ENCODE measurements at regions not wholly inside any gene's neighbourhood (a gene's known extent, or its start where the extent isn't known, plus 50 kb on each side); places are given as distances from the start of the nearest gene placed in this dataset.
"Not testable (repeated sequence)": the region's sequence is repeated elsewhere in the genome, so short reads cannot be mapped to it uniquely, and the experiment has no call there.

GRCh38 chr5:176149948-176150347 lies 88.3 kb upstream of the SIMC1 start:
- not testable (repeated sequence) for H3K36me3 Mint-ChIP-seq; DNase-seq; H3K4me3 Mint-ChIP-seq; H3K27ac Mint-ChIP-seq; ATAC-seq (replicated peaks); H3K9me3 Mint-ChIP-seq; H3K4me1 Mint-ChIP-seq
- peaks cover 42 to 52% of the 10 kb centered on the region in 2 donors for H3K27me3 Mint-ChIP-seq

GRCh38 chr5:176151281-176151680 lies 86.9 kb upstream of the SIMC1 start:
- no peak for DNase-seq
- Mint-ChIP-seq H3K4me3 (no peak overlapping the region), H3K27me3 (peaks cover 48 to 52% of the 10 kb centered on the region in 2 donors), H3K27ac (no peak overlapping the region), H3K9me3 (peaks cover 0 to 3% of the 10 kb centered on the region in 2 donors), H3K36me3 (peaks cover 0 to 2% of the 10 kb centered on the region in 2 donors), H3K4me1 (no peaks in the 10 kb centered on the region)
- ATAC-seq (replicated peaks), result no peak

- ATAC-seq (replicated peaks) (no peak), DNase-seq (no peak)
- Mint-ChIP-seq H3K27me3 (peaks cover 43 to 59% of the 10 kb centered on the region in 2 donors), H3K36me3 (peaks cover 0 to 2% of the 10 kb centered on the region in 2 donors), H3K4me3 (no peak overlapping the region), H3K27ac (no peak overlapping the region), H3K9me3 (peaks cover 0 to 3% of the 10 kb centered on the region in 2 donors), H3K4me1 (no peaks in the 10 kb centered on the region)
These were observed 85.9 kb upstream of the SIMC1 start for GRCh38 chr5:176152191-176152929.

- Mint-ChIP-seq H3K36me3 (peaks cover 0 to 2% of the 10 kb centered on the region in 2 donors), H3K9me3 (peaks cover 0 to 3% of the 10 kb centered on the region in 2 donors), H3K4me1 (no peaks in the 10 kb centered on the region), H3K27ac (no peak overlapping the region), H3K4me3 (no peak overlapping the region), H3K27me3 (peaks cover 43 to 60% of the 10 kb centered on the region in 2 donors)
- DNase-seq (no peak), ATAC-seq (replicated peaks) (no peak)
These were observed 85.3 kb upstream of the SIMC1 start for GRCh38 chr5:176152930-176153311.

- H3K9me3 Mint-ChIP-seq, result peaks cover 0 to 3% of the 10 kb centered on the region in 2 donors
- no peak overlapping the region for H3K4me3 Mint-ChIP-seq
- H3K27ac Mint-ChIP-seq, result no peak overlapping the region
- ATAC-seq (replicated peaks) (no peak), DNase-seq (no peak)
- no peaks in the 10 kb centered on the region for H3K4me1 Mint-ChIP-seq
- peaks cover 0 to 2% of the 10 kb centered on the region in 2 donors for H3K36me3 Mint-ChIP-seq
- peaks cover 44 to 60% of the 10 kb centered on the region in 2 donors for H3K27me3 Mint-ChIP-seq
These were observed 84.5 kb upstream of the SIMC1 start for GRCh38 chr5:176153741-176154140.

GRCh38 chr5:176154821-176155220 lies 83.4 kb upstream of the SIMC1 start:
- Mint-ChIP-seq H3K36me3 (peaks cover 0 to 2% of the 10 kb centered on the region in 2 donors), H3K27me3 (peaks cover 55 to 63% of the 10 kb centered on the region in 2 donors), H3K4me1 (no peaks in the 10 kb centered on the region), H3K27ac (no peak overlapping the region), H3K4me3 (no peak overlapping the region), H3K9me3 (peaks cover 0 to 3% of the 10 kb centered on the region in 2 donors)
- ATAC-seq (replicated peaks) (no peak), DNase-seq (no peak)

GRCh38 chr5:176155922-176156359 lies 82.3 kb upstream of the SIMC1 start:
- H3K4me1 Mint-ChIP-seq, result no peaks in the 10 kb centered on the region
- H3K27ac Mint-ChIP-seq, result no peak overlapping the region
- ATAC-seq (replicated peaks), result no peak
- no peaks in the 10 kb centered on the region for H3K9me3 Mint-ChIP-seq
- DNase-seq, result no peak
- H3K27me3 Mint-ChIP-seq, result peaks cover 63 to 66% of the 10 kb centered on the region in 2 donors
- no peak overlapping the region for H3K4me3 Mint-ChIP-seq
- no peaks in the 10 kb centered on the region for H3K36me3 Mint-ChIP-seq

GRCh38 chr5:176157656-176158055 lies 80.6 kb upstream of the SIMC1 start:
- no peak overlapping the region for H3K27ac Mint-ChIP-seq
- H3K4me3 Mint-ChIP-seq, result no peak overlapping the region
- no peak for DNase-seq
- no peaks in the 10 kb centered on the region for H3K36me3 Mint-ChIP-seq
- H3K27me3 Mint-ChIP-seq, result peaks cover 54 to 60% of the 10 kb centered on the region in 2 donors
- H3K9me3 Mint-ChIP-seq, result no peaks in the 10 kb centered on the region
- no peaks in the 10 kb centered on the region for H3K4me1 Mint-ChIP-seq
- no peak for ATAC-seq (replicated peaks)

- Mint-ChIP-seq H3K36me3 (no peaks in the 10 kb centered on the region), H3K27me3 (peaks cover 53 to 62% of the 10 kb centered on the region in 2 donors), H3K4me1 (no peaks in the 10 kb centered on the region), H3K27ac (no peak overlapping the region), H3K9me3 (peaks cover 0 to 2% of the 10 kb centered on the region in 2 donors), H3K4me3 (no peak overlapping the region)
- no peak for ATAC-seq (replicated peaks)
- no peak for DNase-seq
These were observed 76.8 kb upstream of the SIMC1 start for GRCh38 chr5:176161431-176161830.

- H3K9me3 Mint-ChIP-seq, result peaks cover 0 to 2% of the 10 kb centered on the region in 2 donors
- no peaks in the 10 kb centered on the region for H3K4me1 Mint-ChIP-seq
- no peaks in the 10 kb centered on the region for H3K36me3 Mint-ChIP-seq
- no peak for DNase-seq
- H3K4me3 Mint-ChIP-seq, result no peak overlapping the region
- no peak for ATAC-seq (replicated peaks)
- H3K27ac Mint-ChIP-seq, result no peak overlapping the region
- H3K27me3 Mint-ChIP-seq, result peaks cover 47 to 57% of the 10 kb centered on the region in 2 donors
These were observed 76.0 kb upstream of the SIMC1 start for GRCh38 chr5:176162198-176162597.

- Mint-ChIP-seq H3K27ac (no peak overlapping the region), H3K27me3 (peaks cover 43 to 52% of the 10 kb centered on the region in 2 donors)
These were observed 75.3 kb upstream of the SIMC1 start for GRCh38 chr5:176162888-176163287.

GRCh38 chr5:176166427-176166826 lies 71.8 kb upstream of the SIMC1 start:
- Mint-ChIP-seq H3K27ac (no peak overlapping the region), H3K36me3 (no peaks in the 10 kb centered on the region), H3K4me1 (no peaks in the 10 kb centered on the region), H3K4me3 (no peak overlapping the region), H3K9me3 (peaks cover 0 to 2% of the 10 kb centered on the region in 2 donors), H3K27me3 (peaks cover 34 to 51% of the 10 kb centered on the region in 2 donors)
- no peak for ATAC-seq (replicated peaks)
- no peak for DNase-seq

More at GRCh38 chr5:176162888-176163287, 75.3 kb upstream of the SIMC1 start:
- no peaks in the 10 kb centered on the region for H3K36me3 Mint-ChIP-seq
- no peak overlapping the region for H3K4me3 Mint-ChIP-seq
- no peaks in the 10 kb centered on the region for H3K4me1 Mint-ChIP-seq
- DNase-seq (no peak), ATAC-seq (replicated peaks) (no peak)
- peaks cover 0 to 2% of the 10 kb centered on the region in 2 donors for H3K9me3 Mint-ChIP-seq

- H3K4me3 Mint-ChIP-seq, result no peak overlapping the region
- H3K27ac Mint-ChIP-seq, result no peak overlapping the region
- H3K4me1 Mint-ChIP-seq, result no peaks in the 10 kb centered on the region
- no peaks in the 10 kb centered on the region for H3K36me3 Mint-ChIP-seq
- H3K9me3 Mint-ChIP-seq, result peaks cover 0 to 2% of the 10 kb centered on the region in 2 donors
- peaks cover 31 to 45% of the 10 kb centered on the region in 2 donors for H3K27me3 Mint-ChIP-seq
- ATAC-seq (replicated peaks) (no peak), DNase-seq (no peak)
These were observed 70.4 kb upstream of the SIMC1 start for GRCh38 chr5:176167800-176168199.

- H3K27ac Mint-ChIP-seq, result no peak overlapping the region
- no peak overlapping the region for H3K4me3 Mint-ChIP-seq
- DNase-seq, result no peak
- H3K27me3 Mint-ChIP-seq, result peaks cover 17 to 38% of the 10 kb centered on the region in 2 donors
- no peaks in the 10 kb centered on the region for H3K36me3 Mint-ChIP-seq
- no peaks in the 10 kb centered on the region for H3K4me1 Mint-ChIP-seq
- H3K9me3 Mint-ChIP-seq, result no peaks in the 10 kb centered on the region
- no peak for ATAC-seq (replicated peaks)
These were observed 68.7 kb upstream of the SIMC1 start for GRCh38 chr5:176169393-176170063.

GRCh38 chr5:176170084-176170483 lies 68.1 kb upstream of the SIMC1 start:
- Mint-ChIP-seq H3K9me3 (no peaks in the 10 kb centered on the region), H3K4me3 (no peak overlapping the region), H3K36me3 (no peaks in the 10 kb centered on the region), H3K27me3 (peaks cover 17 to 32% of the 10 kb centered on the region in 2 donors), H3K27ac (no peak overlapping the region), H3K4me1 (no peaks in the 10 kb centered on the region)
- ATAC-seq (replicated peaks) (no peak), DNase-seq (no peak)
